ENCODE measurements at regions not wholly inside any gene's neighbourhood (a gene's known extent, or its start where the extent isn't known, plus 50 kb on each side); places are given as distances from the start of the nearest gene placed in this dataset.
"Not testable (repeated sequence)": the region's sequence is repeated elsewhere in the genome, so short reads cannot be mapped to it uniquely, and the experiment has no call there.

DNA sequence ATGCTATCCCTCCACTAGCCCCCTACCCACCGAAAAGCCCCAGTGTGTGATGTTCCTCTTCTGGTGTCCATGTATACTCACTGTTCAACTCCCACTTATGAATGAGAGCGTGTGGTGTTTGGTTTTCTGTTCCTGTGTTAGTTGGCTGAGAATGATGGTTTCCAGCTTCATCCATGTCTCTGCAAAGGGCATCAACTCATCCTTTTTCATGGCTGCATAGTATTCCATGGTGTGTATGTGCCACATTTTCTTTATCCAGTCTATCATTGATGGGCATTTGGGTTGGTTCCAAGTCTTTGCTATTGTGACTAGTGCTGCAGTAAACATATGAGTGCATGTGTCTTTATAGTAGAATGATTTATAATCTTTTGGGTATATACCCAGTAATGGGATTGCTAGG lies 599.3 kb upstream of the B3GAT1 start:
- not testable (repeated sequence) for DNase-seq (ENCODE audit: low spot score)

DNA sequence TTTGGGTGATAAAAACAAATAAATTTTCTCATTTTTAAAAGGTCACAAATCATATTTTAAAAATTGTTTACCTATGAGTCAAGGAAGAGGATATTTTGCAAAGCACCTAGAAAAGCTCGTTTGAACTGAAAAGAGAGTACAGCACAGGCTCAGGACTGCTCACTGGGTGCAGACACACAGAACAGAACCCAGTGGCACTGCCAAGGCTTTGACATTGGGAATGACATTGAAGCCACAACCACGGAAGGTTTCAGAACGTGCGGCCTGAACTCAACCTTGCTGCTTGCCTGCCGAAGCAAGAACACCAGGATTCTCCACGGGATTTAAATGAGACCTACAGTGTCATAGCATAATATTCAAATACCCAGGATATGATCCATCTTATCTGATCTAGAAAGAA lies 597.1 kb upstream of the B3GAT1 start:
- no peak for DNase-seq (ENCODE audit: low spot score)

DNA sequence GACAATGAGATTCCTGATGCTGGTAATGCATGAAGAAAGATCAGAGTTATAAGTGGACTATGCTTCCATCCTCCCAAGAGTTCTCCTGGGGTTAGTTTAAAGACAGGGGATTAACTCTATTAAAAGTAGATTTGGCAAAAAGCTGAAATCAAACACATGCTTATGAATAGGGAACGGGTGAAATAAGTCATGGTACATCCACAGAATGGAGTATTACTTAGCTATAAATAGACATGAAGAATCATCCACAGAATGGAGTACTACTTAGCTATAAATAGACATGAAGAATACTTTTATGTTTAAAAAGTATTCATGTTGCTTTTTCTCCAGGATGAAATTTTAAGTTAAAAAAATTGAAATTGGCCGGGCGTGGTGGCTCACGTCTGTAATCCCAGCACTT lies 596.4 kb upstream of the B3GAT1 start:
- no peak for DNase-seq (ENCODE audit: low spot score)

DNA sequence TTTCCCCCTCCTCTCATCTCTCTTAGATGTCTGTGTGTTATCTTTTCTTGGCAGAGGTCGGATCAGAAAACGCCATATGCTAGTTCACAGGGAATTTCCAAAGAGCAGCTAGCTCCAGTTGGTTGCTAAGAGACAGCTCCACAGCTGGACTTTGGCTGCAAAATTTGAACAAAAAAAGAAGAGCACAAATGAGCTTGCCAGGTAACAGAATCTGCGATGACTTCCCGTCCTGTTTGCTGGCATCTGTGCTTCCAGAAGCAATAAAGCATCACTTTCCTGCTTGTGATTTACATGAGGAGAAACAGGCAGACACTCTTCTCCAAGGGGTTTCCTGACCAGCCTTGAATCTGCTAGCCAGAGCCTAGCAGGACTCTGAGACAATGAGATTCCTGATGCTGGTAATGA lies 596.0 kb upstream of the B3GAT1 start:
- peak; percentile 47 for DNase-seq (ENCODE audit: low spot score)

DNA sequence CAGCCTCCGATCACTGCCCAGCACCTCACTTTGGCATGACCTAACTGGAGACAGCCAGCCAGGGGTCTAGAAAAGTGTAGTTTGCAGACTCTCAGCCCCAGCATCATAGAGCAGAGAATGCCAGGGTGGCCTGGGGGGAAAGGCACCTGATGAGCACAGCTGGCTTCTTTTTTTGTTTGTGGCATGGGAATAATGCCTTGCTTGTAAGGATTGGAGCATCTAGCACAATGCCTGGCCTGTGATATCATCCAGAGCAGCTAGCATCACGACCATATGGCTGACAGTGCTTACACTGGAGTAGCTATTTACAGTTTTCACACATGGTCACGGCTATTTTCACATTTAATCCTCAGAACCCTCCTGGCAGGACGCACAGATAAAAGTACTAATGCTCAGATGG lies 594.8 kb upstream of the B3GAT1 start:
- peak; percentile 90 for DNase-seq (ENCODE audit: low spot score)

DNA sequence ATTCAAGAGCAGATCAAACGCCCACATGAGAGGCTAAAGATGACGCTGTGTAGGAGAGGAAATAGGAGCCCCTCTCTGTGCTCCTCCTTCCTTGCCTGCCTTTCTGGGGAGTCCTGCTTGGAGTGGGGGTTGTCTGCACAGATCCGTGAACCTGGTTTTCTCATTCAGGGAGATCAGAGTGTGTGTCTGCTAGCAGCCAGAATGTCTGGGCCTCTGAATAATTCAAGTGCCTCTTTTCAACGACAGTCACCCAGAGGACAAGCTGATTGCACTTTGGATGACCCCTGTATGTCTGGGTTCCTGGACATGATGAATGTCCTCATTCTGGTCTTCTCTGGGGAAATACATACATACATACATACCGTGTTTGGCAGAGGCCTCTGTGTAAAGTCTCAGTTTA lies 592.5 kb upstream of the B3GAT1 start:
- DNase-seq (ENCODE audit: low spot score) = no peak

DNA sequence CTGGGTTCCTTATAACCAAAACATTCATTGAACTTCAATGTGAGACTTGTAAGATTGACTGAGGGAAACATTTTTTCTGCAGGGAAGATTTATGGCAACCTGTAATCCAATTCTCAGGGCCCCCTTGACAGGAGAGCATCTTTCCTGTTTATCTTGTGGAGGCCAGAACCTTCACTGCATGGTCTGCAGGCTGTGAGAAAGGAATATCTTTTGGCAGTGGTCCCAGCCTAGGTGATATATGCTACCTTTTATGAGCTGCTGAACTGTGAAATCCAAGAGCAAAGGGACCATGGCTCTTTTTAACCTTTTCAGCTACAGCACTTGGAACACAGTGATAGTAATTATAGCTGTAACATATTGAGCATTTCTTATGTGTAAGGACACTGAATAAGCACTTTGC lies 590.2 kb upstream of the B3GAT1 start:
- DNase-seq (ENCODE audit: low spot score) = no peak

DNA sequence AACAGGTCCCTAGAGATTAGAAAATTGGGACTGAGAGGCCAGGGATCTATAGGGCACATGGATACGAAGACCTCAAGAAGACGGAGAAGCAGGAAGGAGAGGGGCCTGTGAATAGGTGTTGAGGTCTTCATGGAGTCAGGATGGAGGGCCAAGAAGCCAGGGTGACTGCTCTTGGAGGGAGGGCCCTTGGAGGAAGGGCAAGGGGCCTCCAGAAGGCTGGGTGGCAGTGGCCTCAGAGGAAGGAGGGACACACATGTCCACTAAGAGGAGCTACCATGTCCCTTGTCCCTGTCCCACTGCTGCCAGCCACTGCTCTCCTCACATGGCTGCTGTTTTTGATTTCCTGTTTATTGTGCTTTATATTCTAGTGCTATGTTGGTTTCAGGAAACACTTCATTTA lies 589.5 kb upstream of the B3GAT1 start:
- no peak for DNase-seq (ENCODE audit: low spot score)

DNA sequence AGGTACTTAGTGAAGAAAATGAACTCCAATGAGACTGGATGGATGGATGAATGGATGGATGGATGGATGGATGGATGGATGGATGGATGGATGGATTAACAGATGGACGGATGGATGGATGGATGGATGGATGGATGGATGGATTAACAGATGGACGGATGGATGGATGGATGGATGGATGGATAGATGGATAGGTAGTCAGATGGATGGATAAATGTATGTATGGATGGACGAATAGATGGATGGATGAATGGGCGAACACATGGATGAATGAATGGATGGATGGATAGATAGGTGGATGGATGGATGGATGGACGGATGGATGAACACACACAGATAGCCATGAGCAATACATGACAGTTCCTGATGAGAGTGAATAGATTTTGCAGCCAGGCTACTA lies 589.0 kb upstream of the B3GAT1 start:
- DNase-seq (ENCODE audit: low spot score) = not testable (repeated sequence)

DNA sequence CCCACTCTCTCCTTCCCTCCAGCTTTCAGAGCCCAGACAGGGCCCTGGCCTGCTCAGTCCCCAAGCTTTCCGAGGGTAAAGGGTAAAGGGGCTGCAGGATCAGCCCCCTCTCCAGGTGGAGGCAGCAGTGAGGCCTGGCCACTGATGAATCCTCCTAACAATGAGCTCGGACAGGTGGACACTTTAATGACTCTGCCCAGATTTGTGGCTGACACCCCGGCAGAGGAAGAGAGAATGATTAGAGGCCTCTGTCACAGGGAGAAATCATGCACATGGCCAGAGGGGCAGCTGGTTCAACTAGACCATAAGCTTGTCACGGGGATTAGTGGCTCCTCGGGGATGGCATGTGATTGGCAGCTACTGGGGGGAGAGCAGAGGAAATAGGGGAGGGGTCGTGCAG lies 587.5 kb upstream of the B3GAT1 start:
- no peak for DNase-seq (ENCODE audit: low spot score)

DNA sequence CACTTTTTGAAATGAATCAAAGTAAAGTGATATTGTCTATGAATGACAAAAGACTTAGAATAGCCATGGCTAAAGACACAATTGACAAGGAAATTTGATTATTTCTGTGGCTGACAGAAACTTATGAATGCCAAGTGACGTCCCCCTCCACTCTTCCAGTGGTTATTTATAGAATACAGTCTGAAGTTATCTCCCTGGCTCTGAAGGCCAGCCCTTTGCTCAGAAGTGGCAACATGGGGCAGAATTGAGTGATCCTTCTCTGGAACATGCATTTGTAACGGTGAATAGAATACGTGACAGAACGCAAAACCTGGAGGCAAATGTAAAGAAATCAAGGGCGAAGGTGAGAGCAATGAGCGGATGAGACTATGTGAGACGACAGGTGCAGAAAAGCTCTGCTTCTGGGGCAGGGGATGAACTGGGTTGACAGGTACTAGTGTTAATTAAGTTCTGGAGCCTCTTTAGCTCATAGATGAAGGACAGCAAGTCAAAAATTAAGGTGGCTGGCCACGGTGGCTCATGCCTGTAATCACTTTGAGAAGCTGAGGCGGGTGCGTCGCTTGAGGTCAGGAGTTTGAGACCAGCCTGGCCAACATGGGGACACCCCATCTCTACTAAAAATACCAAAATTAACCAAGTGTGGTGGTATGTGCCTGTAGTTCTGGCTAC lies 585.7 kb upstream of the B3GAT1 start:
- DNase-seq (ENCODE audit: low spot score) = no peak

DNA sequence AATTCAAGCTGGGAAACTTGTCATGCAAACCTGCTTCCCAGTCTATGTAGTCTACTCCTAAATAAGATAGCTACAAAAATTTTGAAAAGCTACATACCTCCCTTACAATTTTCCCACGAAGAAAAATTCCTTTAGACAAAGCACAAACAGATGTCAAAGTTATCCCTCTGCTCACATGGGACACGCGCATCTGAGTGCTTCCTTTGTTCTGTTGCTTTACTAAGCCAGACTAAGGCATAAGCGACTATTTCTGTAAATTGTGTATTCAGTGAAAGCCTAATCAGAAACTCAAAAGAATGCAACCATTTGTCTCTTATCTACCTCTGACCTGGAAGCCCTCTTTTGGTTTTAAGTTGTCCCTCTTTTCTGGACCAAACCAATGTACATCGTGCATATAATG lies 583.7 kb upstream of the B3GAT1 start:
- DNase-seq (ENCODE audit: low spot score) = peak; percentile 58

DNA sequence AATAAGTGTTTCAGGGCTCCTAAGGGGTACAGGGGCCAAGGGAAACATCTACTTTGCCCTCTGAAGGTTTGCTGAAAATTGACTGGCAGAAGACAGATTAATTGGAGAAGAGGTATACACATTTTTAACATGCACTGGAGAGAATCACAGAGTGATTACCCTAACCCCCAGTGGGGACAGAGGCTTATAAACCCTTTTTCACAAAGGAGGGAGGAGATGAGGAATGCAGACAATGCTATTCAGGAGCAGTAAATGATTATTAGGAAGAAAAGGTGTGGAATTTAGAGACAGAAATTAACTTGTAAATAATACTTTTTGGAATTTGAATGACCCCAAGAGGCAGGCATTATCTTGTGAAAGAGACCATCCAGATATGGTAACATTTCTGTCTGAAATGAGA lies 582.4 kb upstream of the B3GAT1 start:
- DNase-seq (ENCODE audit: low spot score) = no peak

DNA sequence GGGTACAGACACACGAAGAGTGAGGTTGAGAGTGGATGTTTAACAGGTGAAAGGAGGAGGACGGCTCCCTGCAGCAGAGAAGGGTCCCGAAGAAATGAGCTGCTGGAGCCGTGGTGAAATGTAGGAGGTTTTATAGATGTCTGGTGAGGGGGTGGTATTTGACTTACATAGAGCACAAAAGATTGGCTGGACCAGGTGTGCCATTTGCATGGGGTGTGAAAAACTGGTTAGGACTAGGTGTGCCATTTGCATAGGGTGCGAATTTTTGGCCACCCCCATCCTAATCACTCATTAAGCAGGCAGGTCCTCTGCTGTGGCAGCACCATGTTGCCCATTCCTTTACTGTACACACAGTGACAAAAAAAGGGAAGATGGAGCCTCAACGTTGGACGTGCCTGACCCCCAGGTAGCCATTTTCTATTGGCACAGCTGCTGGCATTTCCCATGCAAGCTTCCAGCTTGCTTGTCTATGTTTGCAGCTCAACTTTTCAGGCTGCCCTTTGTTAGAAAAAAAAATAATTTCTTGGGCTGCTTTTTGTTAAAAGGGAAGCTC lies 581.7 kb upstream of the B3GAT1 start:
- DNase-seq (ENCODE audit: low spot score) = no peak

DNA sequence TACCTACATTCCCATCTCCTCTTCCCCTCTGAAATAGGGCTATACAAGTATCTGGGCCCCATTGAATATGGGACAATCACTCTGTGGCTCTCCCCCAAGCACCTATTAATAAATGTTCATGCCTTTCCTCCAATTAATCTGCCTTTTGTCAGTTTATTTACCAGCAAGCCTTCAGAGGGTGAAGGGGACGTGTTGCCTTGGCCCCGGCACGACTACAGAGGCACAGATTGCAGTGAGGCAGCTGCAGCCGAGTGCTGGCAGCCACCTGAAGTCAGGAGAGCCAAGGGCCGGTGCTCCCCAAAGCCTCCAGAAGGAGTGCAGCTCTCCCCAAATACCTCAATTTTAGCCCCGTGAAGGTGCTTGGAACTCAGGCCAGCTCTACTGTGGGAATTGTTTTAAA lies 580.9 kb upstream of the B3GAT1 start:
- DNase-seq (ENCODE audit: low spot score) = no peak

DNA sequence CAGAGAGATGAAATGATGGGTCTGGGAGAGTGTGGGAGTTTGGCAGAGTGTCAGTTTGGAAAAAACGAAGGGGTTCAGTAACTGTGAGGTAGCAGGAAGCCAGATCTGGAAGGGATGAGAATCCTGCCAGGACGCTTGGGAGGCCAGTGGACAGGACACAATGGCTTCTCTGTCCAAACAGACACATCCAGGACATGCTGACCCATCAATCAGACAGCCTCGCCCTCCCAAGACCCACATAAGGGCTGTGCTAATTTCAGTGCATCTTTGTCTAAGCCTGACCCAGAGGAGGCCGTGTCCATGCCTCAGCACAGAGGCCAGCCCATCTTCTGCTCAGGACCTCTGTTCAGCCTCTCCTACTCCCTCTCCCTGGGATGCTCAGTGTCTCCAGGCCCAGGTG lies 576.5 kb upstream of the B3GAT1 start:
- DNase-seq (ENCODE audit: low spot score) = peak; percentile 68

DNA sequence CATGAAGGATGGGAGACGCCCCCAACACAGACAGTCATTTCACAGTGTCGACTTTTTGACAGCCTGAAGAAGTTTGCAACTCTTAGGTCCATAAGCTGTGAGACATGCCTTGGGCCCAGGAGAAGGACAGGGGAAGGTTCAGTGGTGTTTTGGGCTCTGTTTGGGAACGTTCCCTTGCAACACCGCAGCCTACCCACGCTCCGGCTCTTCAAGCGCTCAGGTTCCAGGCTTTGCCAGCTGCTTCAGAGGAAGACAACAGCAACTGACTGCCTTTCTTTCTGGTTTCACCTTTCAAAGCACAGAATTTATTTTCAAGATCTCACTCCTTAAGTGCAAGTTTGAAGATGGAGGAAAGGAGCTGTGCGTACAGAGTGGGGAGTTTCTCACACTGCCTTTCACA lies 575.8 kb upstream of the B3GAT1 start:
- no peak for DNase-seq (ENCODE audit: low spot score)

DNA sequence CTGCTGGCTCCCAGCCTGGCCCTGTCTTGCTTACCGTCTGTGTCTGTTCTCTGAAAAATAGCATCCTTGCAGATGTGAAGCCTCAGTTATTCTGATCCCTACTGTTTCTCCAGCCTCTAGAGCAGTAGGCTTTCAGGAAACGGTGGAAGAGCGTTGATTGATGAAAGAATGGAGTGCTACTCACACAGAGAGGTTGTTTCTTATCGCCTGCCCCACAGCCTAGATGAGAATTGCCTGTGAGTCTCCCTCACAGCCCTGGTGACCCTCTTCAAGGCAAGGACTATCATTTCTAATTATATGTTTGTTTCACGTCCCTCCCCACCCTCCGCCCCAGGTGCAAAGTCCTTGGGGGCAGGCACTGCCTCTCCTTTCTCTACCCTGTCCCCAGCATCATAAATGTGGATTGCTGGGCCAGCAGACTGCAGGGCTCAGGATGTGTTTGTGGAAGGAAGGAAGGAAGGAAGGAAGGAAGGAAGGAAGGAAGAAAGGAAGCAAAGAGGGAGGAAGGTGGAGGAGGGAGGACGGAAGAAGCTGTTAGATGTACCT lies 575.3 kb upstream of the B3GAT1 start:
- no peak for DNase-seq (ENCODE audit: low spot score)

DNA sequence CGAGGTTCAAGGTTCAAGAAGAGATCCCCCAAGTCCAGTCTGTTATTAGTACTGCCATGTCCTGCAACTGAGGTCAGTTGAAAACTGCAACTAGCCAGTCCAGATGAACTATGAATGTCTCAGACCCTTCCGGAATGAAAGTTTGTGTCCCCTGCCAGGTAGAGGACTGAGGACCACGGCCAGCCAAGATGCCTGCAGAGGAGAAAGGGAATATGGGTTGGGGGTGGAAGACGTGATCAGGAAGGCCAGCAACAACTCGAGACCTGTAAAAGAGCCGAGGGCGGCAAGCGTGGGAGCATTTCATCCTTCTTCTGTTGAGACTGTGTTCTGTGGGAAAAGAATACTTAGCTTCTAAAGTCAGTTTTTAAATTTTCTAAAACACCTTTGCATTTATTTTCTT lies 572.4 kb upstream of the B3GAT1 start:
- no peak for DNase-seq (ENCODE audit: low spot score)

DNA sequence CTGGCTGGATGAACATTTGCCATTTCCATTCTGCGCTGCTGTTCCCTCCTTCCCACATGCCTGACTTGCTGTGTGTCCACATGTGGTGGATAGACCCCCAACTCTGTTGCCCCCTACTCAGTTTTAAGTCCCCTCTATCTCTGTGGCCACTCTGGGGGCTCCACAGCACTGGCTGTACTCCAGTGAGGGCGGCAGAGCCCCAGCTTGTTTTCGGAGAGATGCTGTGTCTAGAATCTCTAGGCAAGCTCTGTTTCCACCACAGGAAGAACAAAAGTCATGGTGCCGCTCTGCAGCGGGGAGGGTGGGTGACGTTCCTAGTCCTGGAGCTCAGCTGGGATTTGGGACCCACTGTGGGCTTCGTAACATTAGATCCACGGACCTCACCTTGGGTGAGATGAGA lies 570.4 kb upstream of the B3GAT1 start:
- not testable (repeated sequence) for DNase-seq (ENCODE audit: low spot score)

DNA sequence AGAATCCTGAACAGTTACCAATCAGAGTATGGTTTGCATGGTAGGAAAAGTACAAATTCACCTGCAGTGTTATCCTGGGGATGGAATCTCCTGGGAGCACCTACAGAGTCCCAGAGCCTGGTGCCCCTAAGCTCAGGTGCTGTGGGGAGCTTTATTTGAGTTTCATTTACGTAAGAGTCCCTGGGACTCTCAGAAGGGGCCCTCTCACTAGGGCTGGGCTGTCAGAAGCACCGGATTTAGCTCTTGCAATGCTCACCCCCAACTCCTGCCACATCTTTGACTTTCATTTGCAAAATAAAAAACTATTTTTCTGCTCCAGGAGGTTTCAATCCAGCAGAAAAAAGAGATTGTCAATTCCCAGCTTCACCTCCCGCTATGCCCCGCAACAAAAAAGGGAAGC lies 569.8 kb upstream of the B3GAT1 start:
- no peak for DNase-seq (ENCODE audit: low spot score)

DNA sequence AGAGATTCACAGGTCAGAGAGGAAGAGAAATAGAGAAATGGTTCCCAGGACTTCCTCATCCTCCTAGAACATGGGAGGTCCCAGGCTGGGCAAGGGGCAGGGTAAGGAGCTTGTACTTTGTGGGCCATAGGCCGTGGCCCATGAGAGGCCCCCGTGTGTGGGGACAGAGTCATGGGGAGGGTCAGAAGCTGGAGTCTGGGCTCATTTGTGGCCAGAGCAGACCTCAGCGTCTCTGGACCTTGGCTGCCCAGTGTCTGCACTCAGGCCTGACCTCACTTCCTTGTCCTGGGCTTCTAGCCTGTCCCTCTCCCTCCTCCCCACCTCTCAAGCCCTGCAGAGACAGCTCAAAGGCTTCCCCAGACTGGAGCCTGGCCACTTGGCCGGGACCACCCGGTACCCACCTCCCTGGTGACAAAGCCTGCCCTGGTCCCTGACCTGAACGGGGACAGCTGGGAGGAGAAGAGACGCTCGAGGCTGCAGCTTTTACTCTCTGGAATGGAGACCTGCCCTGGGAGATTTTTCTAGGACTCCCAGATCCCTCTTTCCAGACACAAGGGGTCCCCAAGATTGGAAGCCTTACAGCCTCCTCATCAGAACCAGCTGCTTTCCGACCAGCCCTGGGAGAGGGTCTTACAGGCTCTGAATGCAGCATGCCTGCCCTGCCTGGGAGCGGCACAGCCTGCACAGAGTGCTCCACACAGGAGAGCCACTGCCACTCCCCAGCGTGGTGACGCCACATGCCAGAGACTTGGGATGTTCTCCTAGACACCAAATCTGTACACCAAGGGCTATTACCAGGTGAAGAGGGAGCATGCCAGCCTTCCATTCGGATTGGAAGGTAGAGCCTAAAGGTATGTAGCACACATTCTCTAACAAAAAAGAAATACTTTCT lies 569.0 kb upstream of the B3GAT1 start:
- no peak for DNase-seq (ENCODE audit: low spot score)

DNA sequence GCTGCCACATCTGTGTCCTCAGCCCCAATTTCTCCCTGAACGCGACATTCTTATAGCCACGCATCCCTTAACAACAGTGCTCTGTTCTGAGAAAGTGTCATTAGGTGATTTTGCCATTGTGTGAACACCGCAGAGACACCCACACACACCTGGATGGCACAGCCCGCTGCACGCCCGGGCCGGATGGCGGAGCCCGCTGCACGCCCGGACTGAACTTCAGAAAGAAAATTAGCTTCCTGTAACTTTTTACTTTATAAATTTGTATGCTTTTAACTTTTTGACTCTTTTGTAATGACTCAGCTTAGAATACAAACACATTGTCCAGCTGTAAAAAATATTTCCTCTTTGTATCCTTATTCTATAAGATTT lies 567.0 kb upstream of the B3GAT1 start:
- not testable (repeated sequence) for DNase-seq (ENCODE audit: low spot score)

All from globus pallidus (tissue), 1 donor.